ENCODE measurements at regions not wholly inside any gene's neighbourhood (a gene's known extent, or its start where the extent isn't known, plus 50 kb on each side); places are given as distances from the start of the nearest gene placed in this dataset.

GRCh38 chr4:8796096-8796495 is 75.5 kb downstream of the HMX1 start:
- intact Hi-C loops (cut with DNase I): no loop called here
- DNase-seq: no peak

GRCh38 chr4:8795140-8795539 is 76.5 kb downstream of the HMX1 start:
- intact Hi-C loops (cut with DNase I): no loop called here
- no peak for DNase-seq

GRCh38 chr4:8794491-8794890 is 77.1 kb downstream of the HMX1 start:
- intact Hi-C loops (cut with DNase I): no loop called here
- DNase-seq: no peak

DNA sequence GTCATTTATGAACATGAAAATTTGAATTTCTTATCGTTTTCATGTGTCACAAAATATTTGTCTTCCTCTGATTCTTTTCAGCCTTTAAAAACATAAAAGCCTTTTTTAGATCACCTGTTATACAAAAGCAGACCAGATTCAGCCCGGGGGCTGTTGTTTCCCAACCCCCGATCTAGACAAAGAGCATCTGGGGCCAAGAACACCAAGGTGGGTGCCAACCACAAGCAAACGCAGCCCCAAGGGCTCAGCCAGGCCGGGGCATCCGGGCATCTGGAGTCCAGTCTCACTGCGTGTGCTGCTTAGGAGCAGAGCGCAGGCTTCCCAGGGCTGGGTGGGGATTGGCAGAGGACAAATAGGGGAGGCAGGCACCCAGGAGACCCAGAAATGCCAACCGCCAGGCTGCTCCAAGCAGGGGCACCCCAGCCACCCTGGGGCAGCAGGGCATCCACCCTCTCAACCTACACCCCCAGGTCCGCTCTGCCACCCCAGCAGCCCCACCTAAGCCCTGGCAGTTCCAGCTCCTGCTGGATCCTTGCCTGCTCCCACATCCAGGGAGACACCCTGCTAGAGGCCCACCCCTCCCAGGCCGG is 78.0 kb downstream of the HMX1 start:
- DNase-seq: no peak
- intact Hi-C loops (cut with DNase I): no loop called here

DNA sequence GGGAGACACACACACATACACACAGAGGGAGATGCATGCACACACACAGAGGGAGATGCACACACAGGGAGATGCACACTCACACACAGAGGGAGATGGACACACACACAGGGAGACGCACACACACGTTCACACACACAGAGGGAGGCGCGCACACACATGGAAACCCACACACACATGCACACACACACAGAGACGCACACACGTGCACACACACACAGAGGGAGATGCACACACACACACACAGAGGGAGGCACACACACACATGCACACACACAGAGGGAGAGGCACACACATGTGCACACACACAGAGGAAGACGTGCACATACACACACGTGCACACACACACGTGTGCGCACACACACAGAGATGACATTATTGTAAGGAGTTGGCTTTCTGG is 79.1 kb downstream of the HMX1 start:
- intact Hi-C loops (cut with DNase I): no loop called here

GRCh38 chr4:8791609-8792008 is 80.0 kb downstream of the HMX1 start:
- intact Hi-C loops (cut with DNase I): no loop called here
- DNase-seq: no peak

More for the DNA sequence above, 79.1 kb downstream of the HMX1 start:
- DNase-seq: no peak

- DNase-seq: no peak
- intact Hi-C loops (cut with DNase I): no loop called here
These were observed 80.9 kb downstream of the HMX1 start for GRCh38 chr4:8790749-8791148.

DNA sequence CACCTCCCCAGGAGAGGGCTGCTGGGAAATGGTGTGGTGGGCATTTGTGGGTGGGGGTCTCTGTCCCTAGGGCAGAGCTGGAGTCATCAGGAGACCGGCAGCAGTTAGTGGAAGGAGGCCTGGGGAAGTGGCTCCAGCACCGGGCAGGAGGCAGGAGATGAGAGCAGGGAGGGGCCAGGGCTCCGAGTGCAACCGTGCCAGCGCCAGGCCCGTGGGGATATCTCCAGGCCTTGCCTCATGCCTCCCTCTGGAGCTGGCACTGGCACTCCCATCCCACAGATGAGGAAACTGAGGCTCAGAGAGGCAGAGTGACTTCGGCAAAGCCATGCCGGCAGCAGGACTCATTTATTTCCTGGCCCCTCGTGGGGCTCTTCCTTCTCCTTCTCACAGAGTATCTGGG is 83.5 kb downstream of the HMX1 start:
- no peak for DNase-seq
- intact Hi-C loops (cut with DNase I): no loop called here

GRCh38 chr4:8786166-8786565 is 85.5 kb downstream of the HMX1 start:
- DNase-seq: no peak
- intact Hi-C loops (cut with DNase I): no loop called here

DNA sequence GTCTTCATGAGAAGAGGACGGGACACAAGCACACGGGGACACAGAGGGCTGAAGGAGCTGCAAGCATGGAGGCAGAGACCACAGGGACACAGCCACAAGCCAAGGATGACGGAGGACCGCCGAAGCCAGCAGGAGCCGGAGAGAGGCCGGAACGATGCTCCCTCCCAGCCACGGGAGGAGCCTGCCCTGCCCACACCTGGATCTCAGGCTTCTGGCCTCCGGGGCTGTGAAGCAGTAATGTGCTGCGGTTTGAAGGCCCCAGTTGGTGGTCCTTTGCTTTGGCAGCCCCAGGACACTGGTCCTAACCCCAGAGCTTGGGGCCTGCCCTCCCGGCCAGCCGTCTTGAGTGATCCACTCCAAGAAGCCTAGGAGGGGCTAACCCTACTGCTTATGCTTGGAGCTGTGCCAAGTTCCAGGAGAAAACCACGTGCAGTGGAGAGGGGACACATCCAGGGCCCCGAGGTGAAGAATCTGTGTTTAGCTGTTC is 85.9 kb downstream of the HMX1 start:
- DNase-seq: no peak
- intact Hi-C loops (cut with DNase I): no loop called here

GRCh38 chr4:8783736-8784135 is 87.9 kb downstream of the HMX1 start:
- intact Hi-C loops (cut with DNase I): no loop called here
- DNase-seq: no peak

DNA sequence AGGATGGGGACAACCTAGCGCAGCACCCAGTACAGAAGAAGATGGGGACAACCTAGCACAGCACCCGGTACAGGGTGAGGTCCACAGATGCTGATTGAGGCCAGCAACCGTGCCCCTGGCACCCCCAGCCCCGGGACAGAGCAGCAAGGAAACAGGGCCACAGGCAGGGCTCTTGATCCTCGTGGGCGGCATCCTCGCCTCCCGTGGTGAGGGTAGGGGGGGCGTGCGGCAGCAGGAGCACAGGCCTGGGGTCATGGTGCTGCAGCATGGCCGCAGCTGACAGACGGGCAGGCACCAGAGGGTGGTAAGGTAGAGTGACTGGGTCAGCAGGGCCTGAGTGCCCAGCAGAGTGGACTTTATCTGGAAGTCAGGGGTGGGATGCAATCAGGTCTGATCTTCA is 89.5 kb downstream of the HMX1 start:
- intact Hi-C loops (cut with DNase I): no loop called here
- DNase-seq: peak in 1 of 10 donors; percentile 81

DNA sequence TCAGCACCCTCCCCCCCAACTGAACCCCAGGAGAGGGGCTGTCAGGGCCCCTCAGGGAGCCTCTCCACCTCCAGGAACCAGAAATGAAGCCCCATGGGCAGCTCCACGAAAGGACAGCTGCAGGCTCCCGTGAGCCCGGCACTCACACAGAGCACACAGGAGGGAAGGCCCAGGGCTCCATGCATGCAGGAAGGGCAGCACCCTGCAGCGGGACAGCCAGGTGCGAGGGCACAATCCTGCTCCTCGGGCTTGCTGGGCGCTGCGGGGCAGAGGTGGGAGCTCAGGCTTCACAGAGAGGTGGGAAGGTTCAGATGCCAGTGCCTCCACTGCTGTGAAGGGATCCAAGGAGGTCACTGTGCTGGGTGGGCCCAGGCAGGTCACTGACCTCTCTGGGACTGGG is 90.0 kb downstream of the HMX1 start:
- DNase-seq: no peak
- intact Hi-C loops (cut with DNase I): no loop called here

- peak in 1 of 10 donors; percentile 79 for DNase-seq
- intact Hi-C loops (cut with DNase I): no loop called here
These were observed 90.9 kb downstream of the HMX1 start for GRCh38 chr4:8780596-8781368.

DNA sequence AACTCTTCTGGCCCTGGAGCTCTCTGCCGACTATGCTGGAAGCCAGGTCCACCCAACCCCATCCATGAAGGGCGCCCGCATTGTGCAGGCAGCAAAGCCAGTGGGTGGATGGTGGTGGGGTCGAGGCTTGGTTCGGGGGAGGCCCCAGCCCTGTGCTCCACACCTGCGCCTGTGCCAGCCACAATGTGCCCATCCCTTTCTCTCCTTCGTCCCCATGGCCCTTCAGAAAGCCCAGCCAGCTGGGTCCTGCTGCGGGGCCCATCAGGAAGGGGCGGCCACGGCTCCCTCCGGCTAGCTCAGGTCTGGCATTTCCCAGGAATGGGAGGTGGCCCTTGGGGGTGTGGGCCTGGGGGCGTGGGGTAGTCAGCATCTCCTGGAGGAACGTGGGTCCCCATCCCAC is 91.6 kb downstream of the HMX1 start:
- intact Hi-C loops (cut with DNase I): no loop called here
- DNase-seq: peak in 1 of 10 donors; percentile 79

GRCh38 chr4:8779490-8779932 is 92.1 kb downstream of the HMX1 start:
- intact Hi-C loops (cut with DNase I): no loop called here
- DNase-seq: no peak

- intact Hi-C loops (cut with DNase I): no loop called here
- peak in 2 of 10 donors; percentile 7 to 53 for DNase-seq
These were observed 92.9 kb downstream of the HMX1 start for GRCh38 chr4:8778760-8779159.

- intact Hi-C loops (cut with DNase I): no loop called here
- DNase-seq: peak in 4 of 10 donors; percentile 9 to 79 (median 59)
These were observed 93.3 kb downstream of the HMX1 start for GRCh38 chr4:8778291-8778690.

- DNase-seq: peak in 5 of 10 donors; percentile 26 to 85 (median 82)
- intact Hi-C loops (cut with DNase I): no loop called here
These were observed 94.1 kb downstream of the HMX1 start for GRCh38 chr4:8777320-8778196.

DNA sequence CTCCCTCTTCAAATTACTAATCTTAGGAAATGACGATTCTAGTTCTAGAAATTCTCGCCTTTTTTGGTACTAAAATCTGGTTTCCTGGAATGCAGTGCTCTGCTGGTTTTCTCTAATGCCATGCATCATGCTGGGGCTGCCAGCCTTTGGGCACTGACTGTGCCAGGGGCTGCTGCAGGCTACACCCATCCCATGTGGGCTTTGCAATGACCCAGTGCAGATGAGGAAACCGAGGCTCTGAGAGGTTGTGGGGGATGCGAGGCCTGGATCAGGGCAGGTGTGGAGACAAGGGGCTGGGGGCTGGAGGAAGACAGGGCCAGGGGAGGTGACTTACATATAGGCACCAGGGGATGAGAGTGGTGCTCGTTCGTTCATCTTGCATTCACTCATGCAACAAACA is 95.3 kb downstream of the HMX1 start:
- intact Hi-C loops (cut with DNase I): no loop called here
- DNase-seq: peak in 3 of 10 donors; percentile 39 to 66 (median 43)

DNA sequence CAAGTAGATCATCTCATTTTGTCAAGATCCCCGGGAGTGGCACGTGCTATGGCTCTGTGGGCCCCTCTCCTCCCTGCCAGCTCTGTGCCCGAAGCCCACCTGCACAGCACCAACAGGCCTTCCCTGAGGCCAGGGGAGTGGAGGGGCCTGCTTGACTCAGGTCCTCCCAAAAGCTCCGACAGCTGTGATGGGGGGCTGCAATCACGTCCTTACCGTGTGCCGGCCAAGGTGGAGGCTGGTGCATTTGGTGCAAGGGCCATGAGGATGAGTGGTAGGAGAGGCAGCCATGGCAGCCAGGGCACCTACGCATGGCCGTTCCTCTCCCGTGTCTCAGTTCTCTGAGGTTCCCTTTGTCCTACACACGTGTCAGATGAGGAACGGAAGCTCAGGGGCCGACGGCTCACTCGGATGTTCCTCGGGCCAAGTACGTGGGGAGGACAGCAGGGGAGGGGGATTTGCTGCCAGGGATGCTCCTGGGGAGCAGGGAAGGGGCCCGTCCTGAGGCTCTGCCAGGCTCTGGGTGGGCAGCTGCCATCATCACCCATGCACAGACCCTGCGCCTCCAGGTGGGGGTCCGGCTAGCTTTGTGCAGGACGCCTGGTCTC is 95.8 kb downstream of the HMX1 start:
- intact Hi-C loops (cut with DNase I): no loop called here
- peak in 4 of 10 donors; percentile 19 to 74 (median 62) for DNase-seq
